GM21390 (cell line): ENCODE measurements at regions not wholly inside any gene's neighbourhood (a gene's known extent, or its start where the extent isn't known, plus 50 kb on each side); places are given as distances from the start of the nearest gene placed in this dataset.

ENCODE experiments used
- ATAC-seq: cut with Tn5 transposase; IDR thresholded peaks from one replicate; pipeline ENCODE4 v1.9.1; 2021; ENCODE audit not compliant: unreplicated experiment

GRCh38 chr9:12874395-12874794 lies 99.6 kb downstream of the LURAP1L start:
- no peak for ATAC-seq

- ATAC-seq = no peak
These were observed 100.4 kb downstream of the LURAP1L start for GRCh38 chr9:12875191-12875590.

DNA sequence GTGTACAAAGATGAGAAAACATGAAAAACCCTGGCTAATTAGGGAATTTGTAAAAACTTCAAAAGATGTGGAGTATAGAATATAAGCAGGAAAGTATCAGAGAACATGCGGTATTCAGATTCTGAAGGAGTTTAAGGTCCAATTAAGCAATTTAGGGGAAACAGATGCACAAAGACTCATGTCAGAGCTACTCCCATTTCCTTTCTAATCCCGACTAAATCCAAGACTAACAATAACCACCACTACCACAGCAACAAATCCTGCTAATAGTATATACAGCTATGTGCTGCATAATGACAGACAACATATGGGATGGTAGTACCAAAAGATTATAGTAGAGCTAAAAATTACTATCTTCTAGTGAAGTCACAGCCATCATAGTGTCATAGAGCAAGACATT lies 102.1 kb downstream of the LURAP1L start:
- ATAC-seq = no peak

DNA sequence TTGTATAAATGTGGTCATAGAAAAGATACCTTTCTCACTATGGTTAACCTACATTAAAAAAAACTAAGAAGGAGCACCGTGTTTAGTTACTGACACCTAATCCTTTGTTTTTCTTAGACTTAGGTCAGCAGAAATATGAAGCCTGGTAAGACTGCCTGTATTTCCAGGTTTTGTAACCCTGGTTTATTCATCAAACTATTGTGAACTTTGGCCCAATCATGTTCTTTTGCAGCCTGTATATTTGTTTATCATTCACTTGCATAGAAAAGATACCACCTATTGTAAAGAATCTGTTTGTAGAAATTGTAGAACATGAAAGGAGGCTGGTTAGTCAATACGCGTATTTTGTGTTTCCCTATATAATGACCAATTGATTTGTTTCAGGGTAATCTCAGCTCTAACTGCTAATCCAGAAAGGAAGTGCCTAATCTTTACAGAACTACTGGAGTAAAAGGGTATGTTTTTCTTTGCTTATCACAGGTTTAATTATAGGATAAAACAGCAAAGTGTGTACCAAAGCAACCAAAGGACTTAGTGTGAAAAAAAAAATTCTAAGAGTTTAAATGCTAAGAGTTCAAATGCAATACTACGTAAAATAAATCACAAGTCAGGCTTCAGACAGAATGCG lies 103.6 kb downstream of the LURAP1L start:
- no peak for ATAC-seq

GRCh38 chr9:12879961-12880360 lies 105.1 kb downstream of the LURAP1L start:
- no peak for ATAC-seq

- ATAC-seq = no peak
These were observed 105.7 kb downstream of the LURAP1L start for GRCh38 chr9:12880406-12881015.

GRCh38 chr9:12882430-12882829 lies 107.6 kb downstream of the LURAP1L start:
- ATAC-seq = no peak

- no peak for ATAC-seq
These were observed 110.0 kb downstream of the LURAP1L start for GRCh38 chr9:12884736-12885395.

- no peak for ATAC-seq
These were observed 114.7 kb downstream of the LURAP1L start for GRCh38 chr9:12889402-12890106.

- no peak for ATAC-seq
These were observed 116.8 kb downstream of the LURAP1L start for GRCh38 chr9:12891588-12891987.

GRCh38 chr9:12903316-12903715 lies 128.5 kb downstream of the LURAP1L start:
- no peak for ATAC-seq

DNA sequence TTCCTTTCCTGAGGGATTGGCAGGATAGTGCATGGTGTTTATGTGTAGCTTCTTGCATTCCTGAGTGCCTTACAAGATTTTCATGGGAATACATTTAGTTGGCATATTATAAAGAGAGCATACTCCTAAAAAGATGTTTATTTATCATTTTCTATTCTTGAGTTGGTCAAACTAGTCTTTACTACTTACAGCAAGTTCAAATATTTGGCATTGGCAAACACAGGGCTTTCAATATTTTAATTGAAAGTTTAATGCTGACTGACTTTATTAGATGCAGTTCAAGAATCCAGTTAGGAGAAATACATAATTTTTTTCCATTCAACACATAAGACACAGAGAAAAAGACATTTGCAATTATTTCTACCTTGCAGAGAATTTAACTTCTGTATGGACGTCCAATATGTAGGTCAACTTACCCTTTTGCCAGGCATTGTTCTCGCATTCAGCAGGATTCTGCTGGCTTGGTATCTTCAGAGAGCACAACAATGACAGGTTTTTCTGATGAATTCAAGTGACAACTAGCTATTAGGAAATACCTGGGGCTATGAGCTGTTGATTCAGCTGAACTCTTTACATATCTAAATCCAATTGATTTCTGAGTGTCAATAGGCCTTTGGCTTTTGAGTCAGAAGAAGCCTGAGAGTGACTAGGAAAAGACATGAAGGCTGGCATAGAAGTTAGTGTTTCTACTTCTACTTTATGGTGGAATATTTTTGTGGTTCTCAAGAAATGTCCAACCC lies 129.6 kb downstream of the LURAP1L start:
- no peak for ATAC-seq

- ATAC-seq = no peak
These were observed 131.8 kb downstream of the LURAP1L start for GRCh38 chr9:12906646-12907045.

DNA sequence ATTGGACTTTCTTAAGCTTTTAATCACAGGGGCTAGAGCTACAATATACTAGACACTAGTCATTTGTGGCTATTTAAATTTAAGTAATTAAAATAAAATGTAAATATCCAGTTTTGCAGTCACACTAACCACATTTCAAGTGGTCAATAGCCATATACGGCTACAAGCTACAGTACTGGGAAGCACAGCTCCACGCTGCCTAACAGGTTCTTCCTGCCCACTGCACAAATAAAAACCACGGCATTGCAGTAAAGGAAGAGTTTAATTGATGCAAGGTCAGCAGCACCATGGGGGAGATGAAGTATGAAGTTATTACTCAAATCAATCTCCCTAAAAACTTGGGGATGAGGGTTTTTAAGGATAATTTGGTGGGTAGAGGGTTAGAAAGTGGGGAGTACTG lies 134.1 kb downstream of the LURAP1L start:
- ATAC-seq = no peak

DNA sequence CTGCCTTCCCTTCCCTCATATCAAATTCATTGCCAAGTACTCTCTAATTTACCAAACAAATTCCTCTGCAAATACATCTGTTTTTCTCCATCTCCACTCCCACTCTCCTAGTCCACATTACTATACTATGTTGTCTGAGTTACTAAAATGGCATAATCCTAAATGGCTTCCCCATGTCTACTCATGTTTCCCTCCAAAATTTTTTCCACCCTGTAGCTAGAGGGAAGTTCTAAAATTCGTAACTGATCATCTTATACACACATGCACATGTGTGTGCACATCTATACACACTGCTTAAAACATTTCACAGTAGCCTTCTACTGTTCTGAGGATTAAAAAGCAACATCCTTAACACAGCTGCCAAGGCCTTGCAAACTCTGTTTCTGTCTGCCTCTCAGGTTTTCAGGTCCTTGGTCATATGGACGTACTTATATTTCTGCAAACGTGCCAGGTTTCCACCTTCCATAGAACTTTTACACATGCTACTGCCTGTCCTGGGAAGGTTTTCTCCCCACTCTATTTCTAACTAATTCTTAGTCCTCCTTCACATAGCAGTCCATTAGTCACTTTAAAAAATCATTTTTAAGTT lies 140.6 kb downstream of the LURAP1L start:
- no peak for ATAC-seq

- ATAC-seq = no peak
These were observed 141.2 kb downstream of the LURAP1L start for GRCh38 chr9:12916042-12916441.

DNA sequence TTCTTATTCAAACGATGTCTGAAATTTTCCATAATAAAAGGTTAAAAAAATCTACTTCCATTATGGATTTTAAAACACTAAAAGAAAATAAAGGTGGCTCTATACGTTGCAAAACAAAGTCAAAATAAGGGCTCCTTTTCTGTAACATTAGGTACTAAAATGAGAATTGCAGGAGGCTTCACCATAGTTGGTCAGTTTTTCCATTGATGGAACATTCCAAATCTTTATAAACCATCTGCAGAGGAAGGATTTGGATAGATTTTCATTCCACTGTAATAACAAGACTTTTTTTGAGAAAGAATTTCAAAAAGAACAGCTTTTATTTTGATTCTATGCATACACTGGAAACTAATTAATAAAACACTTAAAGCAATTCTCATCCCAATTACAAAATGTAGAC lies 145.6 kb downstream of the LURAP1L start:
- no peak for ATAC-seq

DNA sequence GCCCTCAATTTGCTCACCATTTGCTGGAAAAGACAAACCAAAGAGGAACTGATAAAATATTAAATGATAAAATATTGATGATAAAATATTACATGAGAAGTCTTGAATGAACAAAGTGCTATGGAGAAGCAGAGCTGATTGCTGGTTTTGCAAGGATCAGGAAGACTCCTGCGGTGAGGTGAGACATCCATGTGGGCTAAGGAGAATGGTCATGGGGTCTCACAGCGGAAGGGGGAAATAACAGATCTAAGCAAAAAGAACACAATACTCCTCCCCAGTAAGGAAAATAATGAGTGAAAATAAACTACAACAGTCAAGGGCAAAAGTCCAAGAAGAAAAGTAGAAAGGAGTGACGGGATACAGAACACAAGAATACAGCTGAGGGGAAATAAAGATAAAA lies 146.8 kb downstream of the LURAP1L start:
- ATAC-seq = no peak

GRCh38 chr9:12922224-12922866 lies 147.5 kb downstream of the LURAP1L start:
- ATAC-seq = no peak

GRCh38 chr9:12923468-12924009 lies 148.7 kb downstream of the LURAP1L start:
- ATAC-seq = no peak
